ENCODE measurements at regions not wholly inside any gene's neighbourhood (a gene's known extent, or its start where the extent isn't known, plus 50 kb on each side); places are given as distances from the start of the nearest gene placed in this dataset.

DNA sequence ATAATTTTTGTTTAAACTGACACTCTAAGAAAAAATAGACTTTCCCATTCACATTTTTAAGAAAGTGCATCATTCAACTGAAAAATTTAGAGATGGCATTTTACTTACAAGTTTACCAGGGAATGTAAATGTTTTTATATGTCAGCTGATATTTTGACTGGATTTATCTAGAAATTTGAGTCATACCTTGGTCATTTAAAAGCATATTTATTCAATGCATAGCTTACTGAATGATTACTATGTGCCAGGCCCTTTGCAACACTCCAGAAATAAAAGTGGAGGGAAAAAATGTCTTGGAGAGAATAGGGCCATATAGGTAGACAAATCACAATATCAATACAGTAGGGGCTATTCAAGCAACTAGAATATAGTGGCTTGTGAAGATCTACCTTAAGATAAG, 98.4 kb upstream of the FAM3C start:
- TF ChIP-seq POLR2AphosphoS5 (IDR thresholded peaks at IDR 0.05; ENCODE audit: insufficient read depth, low read depth, low read length) (no peak), CTCF (IDR thresholded peaks at IDR 0.05; ENCODE audit: extremely low read depth in 1 of 2, insufficient read depth in 1 of 2, low read depth in 1 of 2, low read length in 2 of 2) (no peak), POLR2A (IDR thresholded peaks at IDR 0.05; ENCODE audit: low read depth, low read length) (no peak)
- TF ChIP-seq, protein P1, sequence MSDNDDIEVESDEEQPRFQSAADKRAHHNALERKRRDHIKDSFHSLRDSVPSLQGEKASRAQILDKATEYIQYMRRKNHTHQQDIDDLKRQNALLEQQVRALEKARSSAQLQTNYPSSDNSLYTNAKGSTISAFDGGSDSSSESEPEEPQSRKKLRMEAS (IDR thresholded peaks at IDR 0.05; ENCODE audit: insufficient read depth, insufficient read length): no peak
